OCI-LY1 (cell line): ENCODE measurements at regions not wholly inside any gene's neighbourhood (a gene's known extent, or its start where the extent isn't known, plus 50 kb on each side); places are given as distances from the start of the nearest gene placed in this dataset.

ENCODE experiments used
- H2AFZ ChIP-seq: fragments of 200-600 bp; sonication (generic), shearing (Covaris generic); 2 replicates; pipeline ENCODE4 v1.6.0; 2014; ENCODE audit warnings: antibody characterized with exemption, mild to moderate bottlenecking, low read length
- H3F3A ChIP-seq: fragments of 200-600 bp; sonication (generic), shearing (Covaris generic); 2 replicates; pipeline ENCODE4 v1.6.0; 2014; ENCODE audit warnings: mild to moderate bottlenecking, antibody characterized with exemption, low read length, moderate library complexity; ENCODE audit not compliant: insufficient read depth
- H3K27ac ChIP-seq: fragments of 200-600 bp; sonication (generic); 2 replicates; pipeline ENCODE4 v1.5.1; 2014; ENCODE audit warnings: low read length, mixed run types, mild to moderate bottlenecking, low read depth; ENCODE audit not compliant: poor library complexity, severe bottlenecking
- H3K27me3 ChIP-seq: fragments of 200-600 bp; sonication (generic); 2 replicates; pipeline ENCODE4 v1.6.0; 2014; ENCODE audit warnings: antibody characterized with exemption, mild to moderate bottlenecking, low read length, moderate library complexity; ENCODE audit not compliant: insufficient read depth
- H3K36me3 ChIP-seq: fragments of 200-600 bp; sonication (generic); 2 replicates; pipeline ENCODE4 v1.6.1; 2014; ENCODE audit warnings: mild to moderate bottlenecking, antibody characterized with exemption, low read length, moderate library complexity, mixed read lengths; ENCODE audit not compliant: insufficient read depth
- H3K4me1 ChIP-seq: fragments of 200-600 bp; sonication (generic); 2 replicates; pipeline ENCODE4 v1.5.1; 2014; ENCODE audit warnings: mild to moderate bottlenecking, low read length, moderate library complexity; ENCODE audit not compliant: insufficient read depth, severe bottlenecking
- H3K4me2 ChIP-seq: fragments of 200-600 bp; sonication (generic), shearing (Covaris generic); 2 replicates; pipeline ENCODE4 v1.6.1; 2014; ENCODE audit warnings: low read length
- H3K4me3 ChIP-seq: fragments of 200-600 bp; sonication (generic); 2 replicates; pipeline ENCODE4 v1.5.1; 2014; ENCODE audit warnings: low read length, low read depth, mild to moderate bottlenecking, mixed read lengths; ENCODE audit not compliant: poor library complexity, severe bottlenecking
- H3K79me2 ChIP-seq: fragments of 200-600 bp; shearing (Covaris generic); 2 replicates; pipeline ENCODE4 v1.6.1; 2016; ENCODE audit warnings: mixed run types, low read length, mixed read lengths; ENCODE audit not compliant: insufficient read depth
- H3K9ac ChIP-seq: fragments of 200-600 bp; sonication (generic), shearing (Covaris generic); 2 replicates; pipeline ENCODE4 v1.6.1; 2014; ENCODE audit warnings: mild to moderate bottlenecking, low read length, mixed read lengths
- H3K9me2 ChIP-seq: fragments of 200-600 bp; sonication (generic), shearing (Covaris generic); 2 replicates; pipeline ENCODE4 v1.6.1; 2014; ENCODE audit warnings: low read depth, mild to moderate bottlenecking, low read length, mixed read lengths
- H3K9me3 ChIP-seq: fragments of 200-600 bp; shearing (Covaris generic); 2 replicates; pipeline ENCODE4 v1.6.1; 2014; ENCODE audit warnings: low read length, mixed read lengths
- H4K20me1 ChIP-seq: fragments of 200-600 bp; sonication (generic), shearing (Covaris generic); 2 replicates; pipeline ENCODE4 v1.6.0; 2016; ENCODE audit warnings: mild to moderate bottlenecking, low read length; ENCODE audit not compliant: insufficient read depth
- CTCF ChIP-seq: fragments of 200-600 bp; sonication (generic), shearing (Covaris generic); IDR thresholded peaks from 2 replicates; pipeline ENCODE4 v1.5.1; 2017; ENCODE audit warnings: mild to moderate bottlenecking, antibody characterized with exemption, low read length, moderate library complexity, mixed read lengths
- EZH2 ChIP-seq: fragments of 200-600 bp; sonication (generic), shearing (Covaris generic); IDR thresholded peaks from 2 replicates; pipeline ENCODE4 v1.8.0; 2017; ENCODE audit warnings: borderline replicate concordance, mixed run types, mild to moderate bottlenecking, antibody characterized with exemption, low read length, moderate library complexity, mixed read lengths

GRCh38 chr16:85552980-85553435 lies 60.1 kb upstream of the GSE1 start:
- Histone ChIP-seq H3F3A (no peaks in the 10 kb centered on the region), H3K4me2 (peak overlapping the region; percentile 85), H3K9ac (peak overlapping the region; percentile 68; the same call in 1 of the 2 replicates), H3K4me3 (peak overlapping the region; percentile 94), H3K36me3 (no peaks in the 10 kb centered on the region; the same call in 1 of the 2 replicates), H3K27me3 (no peaks in the 10 kb centered on the region), H3K4me1 (peaks cover 28% of the 10 kb centered on the region), H4K20me1 (no peaks in the 10 kb centered on the region), H3K9me2 (no peaks in the 10 kb centered on the region), H3K27ac (peak overlapping the region; percentile 89), H2AFZ (no peak overlapping the region), H3K9me3 (no peaks in the 10 kb centered on the region), H3K79me2 (peaks cover 5% of the 10 kb centered on the region; the same call in 1 of the 2 replicates)
- no peak for TF ChIP-seq EZH2
- no peak for TF ChIP-seq CTCF

GRCh38 chr16:85553436-85554113 lies 59.5 kb upstream of the GSE1 start:
- no peaks in the 10 kb centered on the region for H3F3A ChIP-seq
- H3K27me3 ChIP-seq = no peaks in the 10 kb centered on the region
- peak overlapping the region; percentile 89 for H3K27ac ChIP-seq
- H3K9ac ChIP-seq = peak overlapping the region; percentile 68
- H3K9me3 ChIP-seq = no peaks in the 10 kb centered on the region
- H3K4me3 ChIP-seq = peak overlapping the region; percentile 94
- no peaks in the 10 kb centered on the region; the same call in 1 of the 2 replicates for H3K36me3 ChIP-seq
- H2AFZ ChIP-seq = no peak overlapping the region
- peak; percentile 19; the same call in 1 of the 2 replicates for TF ChIP-seq CTCF
- TF ChIP-seq EZH2 = no peak
- H3K4me1 ChIP-seq = peaks cover 34% of the 10 kb centered on the region
- H3K4me2 ChIP-seq = peak overlapping the region; percentile 85
- H3K79me2 ChIP-seq = peaks cover 5% of the 10 kb centered on the region; the same call in 1 of the 2 replicates
- H3K9me2 ChIP-seq = no peaks in the 10 kb centered on the region
- H4K20me1 ChIP-seq = no peaks in the 10 kb centered on the region

- peak overlapping the region; percentile 93 for H3K9ac ChIP-seq
- no peaks in the 10 kb centered on the region for H3K9me2 ChIP-seq
- H3K79me2 ChIP-seq = peaks cover 7% of the 10 kb centered on the region; the same call in 1 of the 2 replicates
- no peak overlapping the region for H2AFZ ChIP-seq
- H3K4me3 ChIP-seq = peak overlapping the region; percentile 94
- TF ChIP-seq EZH2 (no peak), CTCF (no peak)
- no peaks in the 10 kb centered on the region for H4K20me1 ChIP-seq
- H3K27ac ChIP-seq = peak overlapping the region; percentile 89
- peak overlapping the region; percentile 85 for H3K4me2 ChIP-seq
- no peaks in the 10 kb centered on the region; the same call in 1 of the 2 replicates for H3K36me3 ChIP-seq
- no peaks in the 10 kb centered on the region for H3K9me3 ChIP-seq
- no peaks in the 10 kb centered on the region for H3K27me3 ChIP-seq
- peaks cover 41% of the 10 kb centered on the region for H3K4me1 ChIP-seq
- no peaks in the 10 kb centered on the region for H3F3A ChIP-seq
These were observed 58.8 kb upstream of the GSE1 start for GRCh38 chr16:85554114-85554888.
